ENCODE measurements at regions not wholly inside any gene's neighbourhood (a gene's known extent, or its start where the extent isn't known, plus 50 kb on each side); places are given as distances from the start of the nearest gene placed in this dataset.

GRCh38 chr14:40476005-40476404 is 1043.8 kb upstream of the FBXO33 start:
- Mint-ChIP-seq H3K4me3 (no peak overlapping the region), H3K36me3 (ENCODE audit: insufficient read depth in 1 of 3, low read depth in 3 of 3) (peaks cover 29 to 50% (median 33%) of the 10 kb centered on the region in 3 experiments), H3K27ac (no peak overlapping the region), H3K4me1 (no peaks in the 10 kb centered on the region), H3K27me3 (ENCODE audit: low read depth) (no peaks in the 10 kb centered on the region), H3K9me3 (peaks cover 50% of the 10 kb centered on the region in 2 experiments)
- Histone ChIP-seq H3K27me3 (ENCODE audit: insufficient read depth, low read length) (no peaks in the 10 kb centered on the region), H2BK20ac (ENCODE audit: low read depth, low read length, poor library complexity, severe bottlenecking) (no peak overlapping the region), H3K4me1 (ENCODE audit: insufficient read depth, low read length) (no peaks in the 10 kb centered on the region), H3K4me2 (ENCODE audit: insufficient read depth, insufficient read length, low read length) (no peak overlapping the region), H3K79me2 (ENCODE audit: insufficient read depth, low read length) (no peaks in the 10 kb centered on the region), H3K23me2 (ENCODE audit: insufficient read length, low read depth, low read length, poor library complexity, severe bottlenecking) (no peaks in the 10 kb centered on the region), H3K14ac (ENCODE audit: insufficient read depth, low read length) (no peak overlapping the region), H3K79me1 (ENCODE audit: insufficient read depth, low read depth, low read length, poor library complexity, severe bottlenecking) (no peaks in the 10 kb centered on the region), H3K9ac (ENCODE audit: extremely low read depth, insufficient read length, low read length) (no peak overlapping the region), H3K9me3 (ENCODE audit: control insufficient read depth, low read depth, low read length) (peaks cover 29% of the 10 kb centered on the region), H3K18ac (ENCODE audit: insufficient read length, low read depth, low read length) (no peak overlapping the region), H4K8ac (replicated peaks; ENCODE audit: insufficient read length, low read depth, low read length) (no peak overlapping the region), H2AFZ (ENCODE audit: low read length) (no peak overlapping the region), H2AK5ac (ENCODE audit: insufficient read length, low read length) (no peak overlapping the region), H3T11ph (ENCODE audit: low read length) (no peak overlapping the region), H3K4ac (ENCODE audit: low read depth, low read length) (no peak overlapping the region), H4K5ac (ENCODE audit: insufficient read length, low read depth, low read length) (no peak overlapping the region), H4K91ac (ENCODE audit: insufficient read length, low read depth, low read length) (no peak overlapping the region), H3K27ac (ENCODE audit: insufficient read length, low read depth, low read length) (no peak overlapping the region), H2BK15ac (ENCODE audit: low read depth, low read length) (no peak overlapping the region), H2BK5ac (ENCODE audit: insufficient read length, low read length) (no peak overlapping the region), H3K23ac (ENCODE audit: insufficient read length, low read depth, low read length) (no peak overlapping the region), H4K20me1 (ENCODE audit: control insufficient read depth, insufficient read depth, insufficient read length) (no peaks in the 10 kb centered on the region), H2BK12ac (ENCODE audit: insufficient read length, low read depth, low read length) (no peak overlapping the region), H2BK120ac (ENCODE audit: low read depth, low read length, poor library complexity, severe bottlenecking) (no peak overlapping the region), H3K56ac (ENCODE audit: insufficient read length, low read depth, low read length) (no peak overlapping the region)
- no peak for TF ChIP-seq CTCF (conservative IDR thresholded peaks at IDR 0.05)
- WGBS (ENCODE audit: extremely low coverage, insufficient read length, low lambda C conversion rate), result no CpG with 5 or more reads among the region's 1 CpG
- DNase-seq, result no peak
